SK-N-SH treated with all-trans-retinoic acid at 6 μM for 48 hours (cell line): ENCODE measurements at regions not wholly inside any gene's neighbourhood (a gene's known extent, or its start where the extent isn't known, plus 50 kb on each side); places are given as distances from the start of the nearest gene placed in this dataset.

Experiments
- BACH2 ChIP-seq: fragments of 250-450 bp; sonication (Bioruptor Pico); IDR thresholded peaks from 2 replicates; pipeline ENCODE4 v1.9.0; 2021; ENCODE audit warnings: mild to moderate bottlenecking, borderline replicate concordance
- ISL1 ChIP-seq: fragments of 250-450 bp; sonication (Bioruptor Pico); IDR thresholded peaks from 2 replicates; pipeline ENCODE4 v2.1.2; 2022; ENCODE audit warnings: mild to moderate bottlenecking, moderate library complexity
- PPARA ChIP-seq: fragments of 250-450 bp; sonication (Bioruptor Pico); IDR thresholded peaks from 2 replicates; pipeline ENCODE4 v1.5.0; 2020; ENCODE audit warnings: mild to moderate bottlenecking, borderline replicate concordance
- SNAI2 ChIP-seq: fragments of 250-450 bp; sonication (Bioruptor Pico); IDR thresholded peaks from 2 replicates; pipeline ENCODE4 v1.5.0; 2020; ENCODE audit warnings: mild to moderate bottlenecking, moderate library complexity
- TCF4 ChIP-seq: fragments of 250-450 bp; sonication (Bioruptor Pico); IDR thresholded peaks from 2 replicates; pipeline ENCODE4 v1.8.0; 2021; ENCODE audit warnings: mild to moderate bottlenecking, moderate library complexity, borderline replicate concordance
- ZFP30 ChIP-seq: fragments of 450-650 bp; formaldehyde crosslinking; IDR thresholded peaks from 2 replicates; pipeline ENCODE4 v1.5.0; 2022; ENCODE audit warnings: mild to moderate bottlenecking, moderate library complexity
- ZNF565 ChIP-seq: fragments of 450-650 bp; formaldehyde crosslinking; conservative IDR thresholded peaks from 2 replicates; pipeline ENCODE4 v1.5.0; 2020; ENCODE audit warnings: low read depth, mild to moderate bottlenecking, moderate library complexity
- TF ChIP-seq, protein P1 (sequence below): fragments of 250-450 bp; sonication (Bioruptor Pico); IDR thresholded peaks from 2 replicates; pipeline ENCODE4 v1.5.0; 2020; ENCODE audit warnings: mild to moderate bottlenecking, moderate library complexity
- TF ChIP-seq, protein P2 (sequence below): fragments of 250-450 bp; sonication (Bioruptor Pico); IDR thresholded peaks from 2 replicates; pipeline ENCODE4 v1.8.0; 2020; ENCODE audit warnings: mild to moderate bottlenecking, moderate library complexity, borderline replicate concordance

DNA sequence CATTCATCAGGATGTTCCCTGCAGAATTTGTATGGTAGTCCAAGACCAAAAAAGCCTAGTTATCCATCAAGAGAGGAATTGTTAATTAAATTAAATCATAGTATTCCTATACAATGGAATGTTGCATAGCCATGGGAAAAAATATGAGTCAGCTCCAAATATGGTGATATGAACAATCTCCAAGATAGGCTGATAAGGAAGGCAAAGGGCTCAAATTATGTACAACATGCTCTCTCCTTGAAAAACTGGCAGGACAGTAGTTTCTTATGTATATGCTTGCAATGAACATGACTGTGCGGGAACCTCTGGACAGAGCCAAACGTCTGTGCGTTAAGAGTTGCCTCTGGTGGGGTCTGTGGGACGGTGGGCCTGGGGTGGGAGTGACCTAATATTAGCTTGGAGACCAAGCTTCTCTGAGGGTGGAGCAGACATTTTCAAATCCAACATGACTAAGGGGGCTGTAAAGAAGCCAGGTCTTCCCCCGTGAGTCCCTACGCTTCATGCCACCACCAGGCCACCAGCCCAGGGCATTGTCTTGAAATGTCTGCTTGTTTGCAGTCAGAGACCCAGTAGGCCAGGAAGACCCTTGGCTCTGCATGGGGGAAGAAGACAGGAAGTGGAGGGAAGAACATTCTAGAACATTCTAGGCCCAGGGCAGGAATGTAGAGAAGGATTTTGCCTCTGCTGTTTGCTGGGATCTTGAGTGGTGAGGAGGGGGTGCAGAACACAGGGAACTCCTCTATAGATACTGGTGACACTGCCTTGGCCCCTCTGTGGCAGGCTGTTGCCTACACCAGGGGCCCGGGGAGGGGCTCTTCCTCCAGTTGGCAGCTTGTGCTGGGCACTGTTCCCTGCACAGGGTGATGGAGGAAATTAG, 244.0 kb upstream of the HS6ST1 start:
- TF ChIP-seq ZFP30 (CRISPR knock-in tag) (no peak), ZNF565 (no peak), SNAI2 (no peak), PPARA (no peak), TCF4 (no peak), ISL1 (CRISPR knock-in tag) (peak; percentile 52; the same call in 1 of the 2 replicates), BACH2 (no peak)
- TF ChIP-seq, protein P1, sequence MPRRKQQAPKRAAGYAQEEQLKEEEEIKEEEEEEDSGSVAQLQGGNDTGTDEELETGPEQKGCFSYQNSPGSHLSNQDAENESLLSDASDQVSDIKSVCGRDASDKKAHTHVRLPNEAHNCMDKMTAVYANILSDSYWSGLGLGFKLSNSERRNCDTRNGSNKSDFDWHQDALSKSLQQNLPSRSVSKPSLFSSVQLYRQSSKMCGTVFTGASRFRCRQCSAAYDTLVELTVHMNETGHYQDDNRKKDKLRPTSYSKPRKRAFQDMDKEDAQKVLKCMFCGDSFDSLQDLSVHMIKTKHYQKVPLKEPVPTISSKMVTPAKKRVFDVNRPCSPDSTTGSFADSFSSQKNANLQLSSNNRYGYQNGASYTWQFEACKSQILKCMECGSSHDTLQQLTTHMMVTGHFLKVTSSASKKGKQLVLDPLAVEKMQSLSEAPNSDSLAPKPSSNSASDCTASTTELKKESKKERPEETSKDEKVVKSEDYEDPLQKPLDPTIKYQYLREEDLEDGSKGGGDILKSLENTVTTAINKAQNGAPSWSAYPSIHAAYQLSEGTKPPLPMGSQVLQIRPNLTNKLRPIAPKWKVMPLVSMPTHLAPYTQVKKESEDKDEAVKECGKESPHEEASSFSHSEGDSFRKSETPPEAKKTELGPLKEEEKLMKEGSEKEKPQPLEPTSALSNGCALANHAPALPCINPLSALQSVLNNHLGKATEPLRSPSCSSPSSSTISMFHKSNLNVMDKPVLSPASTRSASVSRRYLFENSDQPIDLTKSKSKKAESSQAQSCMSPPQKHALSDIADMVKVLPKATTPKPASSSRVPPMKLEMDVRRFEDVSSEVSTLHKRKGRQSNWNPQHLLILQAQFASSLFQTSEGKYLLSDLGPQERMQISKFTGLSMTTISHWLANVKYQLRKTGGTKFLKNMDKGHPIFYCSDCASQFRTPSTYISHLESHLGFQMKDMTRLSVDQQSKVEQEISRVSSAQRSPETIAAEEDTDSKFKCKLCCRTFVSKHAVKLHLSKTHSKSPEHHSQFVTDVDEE: no peak
- TF ChIP-seq, protein P2, sequence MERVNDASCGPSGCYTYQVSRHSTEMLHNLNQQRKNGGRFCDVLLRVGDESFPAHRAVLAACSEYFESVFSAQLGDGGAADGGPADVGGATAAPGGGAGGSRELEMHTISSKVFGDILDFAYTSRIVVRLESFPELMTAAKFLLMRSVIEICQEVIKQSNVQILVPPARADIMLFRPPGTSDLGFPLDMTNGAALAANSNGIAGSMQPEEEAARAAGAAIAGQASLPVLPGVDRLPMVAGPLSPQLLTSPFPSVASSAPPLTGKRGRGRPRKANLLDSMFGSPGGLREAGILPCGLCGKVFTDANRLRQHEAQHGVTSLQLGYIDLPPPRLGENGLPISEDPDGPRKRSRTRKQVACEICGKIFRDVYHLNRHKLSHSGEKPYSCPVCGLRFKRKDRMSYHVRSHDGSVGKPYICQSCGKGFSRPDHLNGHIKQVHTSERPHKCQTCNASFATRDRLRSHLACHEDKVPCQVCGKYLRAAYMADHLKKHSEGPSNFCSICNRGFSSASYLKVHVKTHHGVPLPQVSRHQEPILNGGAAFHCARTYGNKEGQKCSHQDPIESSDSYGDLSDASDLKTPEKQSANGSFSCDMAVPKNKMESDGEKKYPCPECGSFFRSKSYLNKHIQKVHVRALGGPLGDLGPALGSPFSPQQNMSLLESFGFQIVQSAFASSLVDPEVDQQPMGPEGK (CRISPR knock-in tag): no peak
